HEK293 (cell line): ENCODE measurements at regions not wholly inside any gene's neighbourhood (a gene's known extent, or its start where the extent isn't known, plus 50 kb on each side); places are given as distances from the start of the nearest gene placed in this dataset.

ENCODE experiments used
- CTCF ChIA-PET: fragments of 350-600 bp; formaldehyde crosslinking; extraction: SDS; loops from one replicate; lab custom pipeline; 2021; ENCODE audit warnings: antibody characterized with exemption; lab: Yijun Ruan, JAX
- POLR2A ChIA-PET: fragments of 300-600 bp; formaldehyde crosslinking; extraction: SDS; loops from one replicate; lab custom pipeline; 2020; ENCODE audit warnings: antibody characterized with exemption, inconsistent platforms; lab: Yijun Ruan, JAX
- H3K27ac ChIP-seq: fragments of 200-500 bp; sonication (Bioruptor generic); 2 replicates; pipeline ENCODE4 v1.5.1; 2014; ENCODE audit warnings: low read depth, low read length, control low read depth, inconsistent platforms; ENCODE audit errors: extremely low read depth
- H3K36me3 ChIP-seq, 2 experiments: fragments of 200-500 bp in 1 of 2; sonication (Bioruptor generic) in 1 of 2; 1 replicate in 1 of 2; 2 replicates in 1 of 2; pipeline ENCODE4 v1.5.1; 2014 to 2017; ENCODE audit warnings: inconsistent platforms in 2 of 2, low read length in 2 of 2; ENCODE audit not compliant: control insufficient read depth in 2 of 2, insufficient read depth in 1 of 2
- H3K4me1 ChIP-seq: fragments of 200-500 bp; sonication (Bioruptor generic); 2 replicates; pipeline ENCODE4 v1.5.1; 2014; ENCODE audit warnings: mild to moderate bottlenecking, low read length, inconsistent platforms; ENCODE audit not compliant: control insufficient read depth, insufficient read depth
- H3K4me3 ChIP-seq: 2 replicates; pipeline ENCODE4 v1.5.1; 2011; ENCODE audit warnings: low read depth, mild to moderate bottlenecking, control low read depth, low read length, moderate library complexity
- H3K9me3 ChIP-seq: fragments of 200-500 bp; sonication (Bioruptor generic); 2 replicates; pipeline ENCODE4 v1.5.1; 2014; ENCODE audit warnings: low read depth, low read length, inconsistent platforms; ENCODE audit not compliant: control insufficient read depth, insufficient read depth
- EGR2 ChIP-seq: fragments of 450-650 bp; formaldehyde crosslinking; IDR thresholded peaks from 2 replicates; pipeline ENCODE4 v1.5.1; 2016; ENCODE audit warnings: low read depth, missing biosample characterization, missing genetic modification characterization
- FEZF1 ChIP-seq: fragments of 450-650 bp; formaldehyde crosslinking; IDR thresholded peaks from 2 replicates; pipeline ENCODE4 v1.5.1; 2016; ENCODE audit warnings: missing biosample characterization, missing genetic modification characterization
- GLI4 ChIP-seq: fragments of 450-650 bp; formaldehyde crosslinking; IDR thresholded peaks from 2 replicates; pipeline ENCODE4 v1.5.1; 2016; ENCODE audit warnings: missing biosample characterization, missing genetic modification characterization
- GLIS2 ChIP-seq: fragments of 450-650 bp; formaldehyde crosslinking; IDR thresholded peaks from 2 replicates; pipeline ENCODE4 v1.5.1; 2016; ENCODE audit warnings: missing biosample characterization, missing genetic modification characterization
- KLF10 ChIP-seq: fragments of 450-650 bp; IDR thresholded peaks from 2 replicates; pipeline ENCODE4 v1.5.1; 2018; ENCODE audit warnings: missing biosample characterization, mild to moderate bottlenecking, missing genetic modification characterization
- KLF16 ChIP-seq: fragments of 450-650 bp; formaldehyde crosslinking; IDR thresholded peaks from 2 replicates; pipeline ENCODE4 v1.5.1; 2017; ENCODE audit warnings: missing biosample characterization, missing genetic modification characterization
- MZF1 ChIP-seq: fragments of 450-650 bp; formaldehyde crosslinking; IDR thresholded peaks from 2 replicates; pipeline ENCODE4 v1.5.1; 2017; ENCODE audit warnings: missing biosample characterization, missing genetic modification characterization, borderline replicate concordance
- TCF7L2 ChIP-seq: IDR thresholded peaks from 2 replicates; pipeline ENCODE4 v1.6.1; 2011; ENCODE audit warnings: low read depth, mild to moderate bottlenecking, inconsistent platforms, low read length, moderate library complexity, borderline replicate concordance
- ZBTB20 ChIP-seq: fragments of 450-650 bp; formaldehyde crosslinking; IDR thresholded peaks from 2 replicates; pipeline ENCODE4 v1.5.1; 2016; ENCODE audit warnings: missing biosample characterization, missing genetic modification characterization
- ZBTB21 ChIP-seq: fragments of 450-650 bp; formaldehyde crosslinking; IDR thresholded peaks from 2 replicates; pipeline ENCODE4 v1.5.1; 2017; ENCODE audit warnings: missing biosample characterization, missing genetic modification characterization
- ZFHX2 ChIP-seq: fragments of 450-650 bp; formaldehyde crosslinking; conservative IDR thresholded peaks from 2 replicates; pipeline ENCODE4 v1.5.1; 2016; ENCODE audit warnings: missing biosample characterization, missing genetic modification characterization
- ZFP69B ChIP-seq: fragments of 450-650 bp; formaldehyde crosslinking; IDR thresholded peaks from 2 replicates; pipeline ENCODE4 v1.5.1; 2016; ENCODE audit warnings: missing biosample characterization, missing genetic modification characterization
- ZIC2 ChIP-seq: fragments of 450-650 bp; formaldehyde crosslinking; IDR thresholded peaks from 2 replicates; pipeline ENCODE4 v1.5.1; 2016; ENCODE audit warnings: missing biosample characterization, missing genetic modification characterization
- ZNF121 ChIP-seq: fragments of 450-650 bp; formaldehyde crosslinking; IDR thresholded peaks from 2 replicates; pipeline ENCODE4 v1.5.1; 2016; ENCODE audit warnings: missing biosample characterization, missing genetic modification characterization
- ZNF2 ChIP-seq: fragments of 450-650 bp; formaldehyde crosslinking; IDR thresholded peaks from 2 replicates; pipeline ENCODE4 v1.5.1; 2016; ENCODE audit warnings: missing biosample characterization, missing genetic modification characterization
- ZNF214 ChIP-seq: fragments of 450-650 bp; formaldehyde crosslinking; IDR thresholded peaks from 2 replicates; pipeline ENCODE4 v1.5.1; 2017; ENCODE audit warnings: missing biosample characterization, mild to moderate bottlenecking, missing genetic modification characterization, borderline replicate concordance
- ZNF23 ChIP-seq: fragments of 450-650 bp; formaldehyde crosslinking; IDR thresholded peaks from 2 replicates; pipeline ENCODE4 v1.5.1; 2016; ENCODE audit warnings: missing biosample characterization, missing genetic modification characterization, borderline replicate concordance
- ZNF239 ChIP-seq: fragments of 450-650 bp; formaldehyde crosslinking; IDR thresholded peaks from 2 replicates; pipeline ENCODE4 v1.5.1; 2016; ENCODE audit warnings: missing biosample characterization, missing genetic modification characterization
- ZNF292 ChIP-seq: fragments of 450-650 bp; formaldehyde crosslinking; IDR thresholded peaks from 2 replicates; pipeline ENCODE4 v1.5.1; 2016; ENCODE audit warnings: low read depth, missing biosample characterization, missing genetic modification characterization, borderline replicate concordance
- ZNF510 ChIP-seq: fragments of 450-650 bp; formaldehyde crosslinking; IDR thresholded peaks from 2 replicates; pipeline ENCODE4 v1.5.1; 2018; ENCODE audit warnings: mild to moderate bottlenecking, missing genetic modification characterization, missing biosample characterization; ENCODE audit not compliant: insufficient replicate concordance
- ZNF791 ChIP-seq: fragments of 450-650 bp; formaldehyde crosslinking; IDR thresholded peaks from 2 replicates; pipeline ENCODE4 v1.5.1; 2016; ENCODE audit warnings: missing biosample characterization, missing genetic modification characterization
- TF ChIP-seq, protein P1 (sequence below): fragments of 450-650 bp; formaldehyde crosslinking; IDR thresholded peaks from 2 replicates; pipeline ENCODE4 v1.5.1; 2016; ENCODE audit warnings: missing biosample characterization, missing genetic modification characterization
- TF ChIP-seq, protein P2 (sequence below): fragments of 450-650 bp; formaldehyde crosslinking; IDR thresholded peaks from 2 replicates; pipeline ENCODE4 v1.5.1; 2016; ENCODE audit warnings: missing biosample characterization, missing genetic modification characterization
- TF ChIP-seq, protein P3 (sequence below): fragments of 450-650 bp; formaldehyde crosslinking; IDR thresholded peaks from 2 replicates; pipeline ENCODE4 v1.5.1; 2017; ENCODE audit warnings: missing biosample characterization, missing genetic modification characterization
- TF ChIP-seq, protein P4 (sequence below): fragments of 450-650 bp; formaldehyde crosslinking; IDR thresholded peaks from 2 replicates; pipeline ENCODE4 v1.5.1; 2016; ENCODE audit warnings: missing biosample characterization, missing genetic modification characterization

DNA sequence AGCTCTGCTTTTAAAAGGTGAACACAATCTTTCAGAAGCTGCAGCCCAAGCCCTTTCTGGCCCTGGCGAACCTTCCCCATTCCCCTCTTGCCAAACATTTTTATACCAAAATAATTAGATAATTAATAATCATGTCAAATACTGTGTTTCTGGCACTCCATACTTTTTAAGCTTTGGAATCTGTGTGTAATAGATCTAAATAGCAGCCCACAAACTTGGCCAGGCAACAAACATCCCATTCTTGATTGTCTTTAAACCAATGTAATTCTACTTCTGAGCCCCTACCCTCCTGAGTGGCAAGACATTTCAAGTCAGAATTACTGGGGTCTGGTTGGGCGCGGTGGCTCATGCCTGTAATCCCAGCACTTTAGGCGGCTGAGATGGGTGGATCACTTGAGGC lies 137.7 kb downstream of the NAV1 start:
- POLR2A ChIA-PET, result interaction anchor here (0.7 kb wide), 1 partner anchor 9 kb away, joined by 6 read pairs; no protein-coding TSS in a partner anchor
- Histone ChIP-seq H3K36me3 (no peaks in the 10 kb centered on the region), H3K4me1 (peaks cover 3% of the 10 kb centered on the region; the same call in 1 of the 2 replicates), H3K27ac (no peak overlapping the region), H3K4me3 (no peak overlapping the region), H3K9me3 (no peaks in the 10 kb centered on the region)
- TF ChIP-seq MZF1 (tag by site-specific recombination), result no peak
- no peak for TF ChIP-seq ZNF214
- TF ChIP-seq, protein P1, sequence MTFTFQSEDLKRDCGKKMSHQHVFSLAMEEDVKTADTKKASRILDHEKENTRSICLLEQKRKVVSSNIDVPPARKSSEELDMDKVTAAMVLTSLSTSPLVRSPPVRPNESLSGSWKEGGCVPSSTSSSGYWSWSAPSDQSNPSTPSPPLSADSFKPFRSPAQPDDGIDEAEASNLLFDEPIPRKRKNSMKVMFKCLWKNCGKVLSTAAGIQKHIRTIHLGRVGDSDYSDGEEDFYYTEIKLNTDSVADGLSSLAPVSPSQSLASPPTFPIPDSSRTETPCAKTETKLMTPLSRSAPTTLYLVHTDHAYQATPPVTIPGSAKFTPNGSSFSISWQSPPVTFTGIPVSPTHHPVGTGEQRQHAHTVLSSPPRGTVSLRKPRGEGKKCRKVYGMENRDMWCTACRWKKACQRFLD, result no peak
- TF ChIP-seq, protein P2, sequence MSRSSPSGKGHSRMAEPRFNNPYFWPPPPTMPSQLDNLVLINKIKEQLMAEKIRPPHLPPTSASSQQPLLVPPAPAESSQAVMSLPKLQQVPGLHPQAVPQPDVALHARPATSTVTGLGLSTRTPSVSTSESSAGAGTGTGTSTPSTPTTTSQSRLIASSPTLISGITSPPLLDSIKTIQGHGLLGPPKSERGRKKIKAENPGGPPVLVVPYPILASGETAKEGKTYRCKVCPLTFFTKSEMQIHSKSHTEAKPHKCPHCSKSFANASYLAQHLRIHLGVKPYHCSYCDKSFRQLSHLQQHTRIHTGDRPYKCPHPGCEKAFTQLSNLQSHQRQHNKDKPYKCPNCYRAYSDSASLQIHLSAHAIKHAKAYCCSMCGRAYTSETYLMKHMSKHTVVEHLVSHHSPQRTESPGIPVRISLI (tag by site-specific recombination), result no peak
- TF ChIP-seq ZNF23 (tag by site-specific recombination), result no peak
- TF ChIP-seq ZNF239 (tag by site-specific recombination), result no peak
- no peak for TF ChIP-seq ZNF292 (tag by site-specific recombination)
- no peak for TF ChIP-seq ZNF791 (tag by site-specific recombination)
- no peak for TF ChIP-seq ZFP69B (tag by site-specific recombination)
- TF ChIP-seq ZBTB21 (tag by site-specific recombination), result no peak
- no peak for TF ChIP-seq ZNF510 (tag by site-specific recombination)
- no peak for TF ChIP-seq FEZF1 (tag by site-specific recombination)
- TF ChIP-seq GLI4 (tag by site-specific recombination), result no peak
- TF ChIP-seq ZNF2 (tag by site-specific recombination), result no peak
- no peak for TF ChIP-seq ZNF121 (tag by site-specific recombination)
- CTCF ChIA-PET, result interaction anchor here (0.6 to 2.1 kb wide), 4 partner anchors 31 to 118 kb away, joined by 3 to 8 read pairs (median 4); no protein-coding TSS in a partner anchor

DNA sequence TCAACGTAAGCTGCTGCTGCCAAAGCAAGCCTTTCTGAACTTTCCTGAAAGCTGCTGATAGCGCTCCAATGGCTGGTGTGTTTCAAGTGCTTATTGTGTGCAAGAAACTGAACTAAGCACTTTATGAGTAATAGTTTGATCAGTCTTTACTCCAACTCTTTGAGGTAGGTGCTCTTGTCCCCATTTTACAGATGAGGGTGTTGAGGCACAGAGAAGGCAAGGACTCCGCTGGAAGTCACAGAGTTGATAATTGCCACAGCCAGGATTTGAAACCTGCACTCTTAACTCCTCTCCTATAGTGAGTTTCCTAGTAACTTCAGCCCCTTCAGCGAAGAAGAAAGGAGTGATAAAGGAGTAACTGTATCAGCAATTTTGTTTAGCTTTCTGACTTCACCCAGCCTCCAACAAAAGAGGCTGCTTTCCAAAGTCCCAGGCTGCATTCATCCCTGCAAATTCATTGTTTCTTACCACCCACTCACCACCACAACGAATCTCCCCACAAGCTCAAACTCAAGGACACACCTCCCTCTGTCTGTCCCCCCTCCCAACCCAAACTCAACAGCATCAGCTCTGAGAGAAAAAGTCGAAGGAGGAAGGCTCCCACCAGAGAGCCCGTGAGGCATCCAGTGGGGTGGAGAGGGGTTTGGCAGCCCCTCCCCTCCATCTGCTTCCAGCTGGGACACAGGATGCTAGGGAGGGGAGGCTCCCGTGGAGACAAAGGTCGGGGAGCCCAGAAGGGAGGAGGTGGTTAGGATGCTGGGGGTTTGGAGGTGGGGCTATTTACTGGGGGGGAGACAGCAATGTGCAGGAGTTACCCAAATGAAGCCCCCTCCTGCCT lies 139.6 kb downstream of the NAV1 start:
- Histone ChIP-seq H3K36me3 (no peaks in the 10 kb centered on the region), H3K27ac (no peak overlapping the region), H3K9me3 (no peaks in the 10 kb centered on the region), H3K4me1 (peaks cover 3% of the 10 kb centered on the region; the same call in 1 of the 2 replicates)
- no peak for TF ChIP-seq ZBTB20 (tag by site-specific recombination)
- 0 out of 2 replicates have a peak, but pooled peaks have one; percentile 25 for TF ChIP-seq GLIS2
- TF ChIP-seq EGR2, result peak; percentile 59
- TF ChIP-seq ZFHX2 (tag by site-specific recombination), result peak; percentile 57
- TF ChIP-seq ZIC2 (tag by site-specific recombination), result peak; percentile 81
- TF ChIP-seq, all 188 proteins: peak for 4
- POLR2A ChIA-PET, result no interaction called here
- H3K4me3 ChIP-seq, result no peak overlapping the region
- CTCF ChIA-PET, result interaction anchor here (1.2 kb wide), 1 partner anchor 119 kb away, joined by 4 read pairs; no protein-coding TSS in a partner anchor

DNA sequence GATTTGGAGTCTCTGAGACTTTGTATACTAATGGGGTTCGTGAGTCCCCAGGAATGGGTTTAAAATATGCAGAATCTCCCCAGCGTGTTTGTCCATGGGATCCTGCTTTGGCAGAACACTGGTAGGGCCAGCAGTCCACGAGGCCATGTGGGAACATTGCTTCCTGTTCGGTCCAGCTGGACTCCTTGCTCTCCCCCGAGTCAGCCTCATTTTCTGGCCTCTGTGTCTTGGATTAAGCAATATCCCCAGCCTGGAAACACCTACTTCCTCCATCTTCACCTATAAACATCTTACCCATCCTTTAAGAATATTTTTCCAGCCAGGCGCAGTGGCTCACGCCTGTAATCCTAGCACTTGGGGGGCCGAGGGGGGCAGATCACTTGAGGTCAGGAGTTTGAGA lies 142.4 kb downstream of the NAV1 start:
- peaks cover 2% of the 10 kb centered on the region; the same call in 1 of the 2 replicates for H3K4me1 ChIP-seq
- no peaks in the 10 kb centered on the region for H3K9me3 ChIP-seq
- H3K27ac ChIP-seq, result no peak overlapping the region
- CTCF ChIA-PET, result interaction anchor here (0.7 to 1.0 kb wide), 2 partner anchors 22 to 28 kb away, joined by 3 to 4 read pairs; no protein-coding TSS in a partner anchor
- H3K4me3 ChIP-seq, result no peak overlapping the region
- H3K36me3 ChIP-seq, result no peaks in the 10 kb centered on the region
- POLR2A ChIA-PET, result no interaction called here
- TF ChIP-seq, protein P3, sequence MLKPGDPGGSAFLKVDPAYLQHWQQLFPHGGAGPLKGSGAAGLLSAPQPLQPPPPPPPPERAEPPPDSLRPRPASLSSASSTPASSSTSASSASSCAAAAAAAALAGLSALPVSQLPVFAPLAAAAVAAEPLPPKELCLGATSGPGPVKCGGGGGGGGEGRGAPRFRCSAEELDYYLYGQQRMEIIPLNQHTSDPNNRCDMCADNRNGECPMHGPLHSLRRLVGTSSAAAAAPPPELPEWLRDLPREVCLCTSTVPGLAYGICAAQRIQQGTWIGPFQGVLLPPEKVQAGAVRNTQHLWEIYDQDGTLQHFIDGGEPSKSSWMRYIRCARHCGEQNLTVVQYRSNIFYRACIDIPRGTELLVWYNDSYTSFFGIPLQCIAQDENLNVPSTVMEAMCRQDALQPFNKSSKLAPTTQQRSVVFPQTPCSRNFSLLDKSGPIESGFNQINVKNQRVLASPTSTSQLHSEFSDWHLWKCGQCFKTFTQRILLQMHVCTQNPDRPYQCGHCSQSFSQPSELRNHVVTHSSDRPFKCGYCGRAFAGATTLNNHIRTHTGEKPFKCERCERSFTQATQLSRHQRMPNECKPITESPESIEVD (tag by site-specific recombination), result no peak
- no peak for TF ChIP-seq TCF7L2
- TF ChIP-seq, protein P4, sequence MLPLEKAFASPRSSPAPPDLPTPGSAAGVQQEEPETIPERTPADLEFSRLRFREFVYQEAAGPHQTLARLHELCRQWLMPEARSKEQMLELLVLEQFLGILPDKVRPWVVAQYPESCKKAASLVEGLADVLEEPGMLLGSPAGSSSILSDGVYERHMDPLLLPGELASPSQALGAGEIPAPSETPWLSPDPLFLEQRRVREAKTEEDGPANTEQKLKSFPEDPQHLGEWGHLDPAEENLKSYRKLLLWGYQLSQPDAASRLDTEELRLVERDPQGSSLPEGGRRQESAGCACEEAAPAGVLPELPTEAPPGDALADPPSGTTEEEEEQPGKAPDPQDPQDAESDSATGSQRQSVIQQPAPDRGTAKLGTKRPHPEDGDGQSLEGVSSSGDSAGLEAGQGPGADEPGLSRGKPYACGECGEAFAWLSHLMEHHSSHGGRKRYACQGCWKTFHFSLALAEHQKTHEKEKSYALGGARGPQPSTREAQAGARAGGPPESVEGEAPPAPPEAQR (tag by site-specific recombination), result no peak
- no peak for TF ChIP-seq KLF10 (tag by site-specific recombination)
- no peak for TF ChIP-seq KLF16
